ENCODE measurements at regions not wholly inside any gene's neighbourhood (a gene's known extent, or its start where the extent isn't known, plus 50 kb on each side); places are given as distances from the start of the nearest gene placed in this dataset.

GRCh38 chr5:30918171-30918570 is 275.3 kb upstream of the CDH6 start:
- no peak overlapping the region for H3K56ac ChIP-seq (ENCODE audit: insufficient read length, low read depth, low read length)
- H3K9ac ChIP-seq (ENCODE audit: extremely low read depth, insufficient read length, low read length): no peak overlapping the region
- H2BK15ac ChIP-seq (ENCODE audit: low read depth, low read length): no peak overlapping the region
- H4K5ac ChIP-seq (ENCODE audit: insufficient read length, low read depth, low read length): no peak overlapping the region
- H3K23ac ChIP-seq (ENCODE audit: insufficient read length, low read depth, low read length): no peak overlapping the region
- Mint-ChIP-seq H3K27me3 (ENCODE audit: low read depth) (no peaks in the 10 kb centered on the region), H3K4me3 (no peak overlapping the region), H3K27ac (no peak overlapping the region; a peak in 1 of 7 replicates), H3K9me3 (no peaks in the 10 kb centered on the region), H3K36me3 (ENCODE audit: insufficient read depth in 1 of 3, low read depth in 3 of 3) (no peaks in the 10 kb centered on the region), H3K4me1 (peaks cover 3 to 4% of the 10 kb centered on the region in 2 experiments; a peak in 1 of 4 replicates)
- no peak overlapping the region for H3T11ph ChIP-seq (ENCODE audit: low read length)
- no CpG with 5 or more reads among the region's 5 CpGs for WGBS (ENCODE audit: extremely low coverage, insufficient read length, low lambda C conversion rate)
- no peak overlapping the region for H3K14ac ChIP-seq (ENCODE audit: insufficient read depth, low read length)
- H3K9me3 ChIP-seq (ENCODE audit: control insufficient read depth, low read depth, low read length): no peaks in the 10 kb centered on the region
- H2BK5ac ChIP-seq (ENCODE audit: insufficient read length, low read length): no peak overlapping the region
- no peak overlapping the region for H3K18ac ChIP-seq (ENCODE audit: insufficient read length, low read depth, low read length)
- H2AK5ac ChIP-seq (ENCODE audit: insufficient read length, low read length): no peak overlapping the region
- H3K4me2 ChIP-seq (ENCODE audit: insufficient read depth, insufficient read length, low read length): no peak overlapping the region
- no peaks in the 10 kb centered on the region for H3K79me1 ChIP-seq (ENCODE audit: insufficient read depth, low read depth, low read length, poor library complexity, severe bottlenecking)
- no peaks in the 10 kb centered on the region for H3K27me3 ChIP-seq (ENCODE audit: insufficient read depth, low read length)
- no peak overlapping the region for H2BK12ac ChIP-seq (ENCODE audit: insufficient read length, low read depth, low read length)
- no peaks in the 10 kb centered on the region for H3K23me2 ChIP-seq (ENCODE audit: insufficient read length, low read depth, low read length, poor library complexity, severe bottlenecking)
- no peaks in the 10 kb centered on the region for H3K79me2 ChIP-seq (ENCODE audit: insufficient read depth, low read length)
- DNase-seq: no peak
- no peak overlapping the region for H4K8ac ChIP-seq (replicated peaks; ENCODE audit: insufficient read length, low read depth, low read length)
- H3K4ac ChIP-seq (ENCODE audit: low read depth, low read length): no peak overlapping the region
- H2BK20ac ChIP-seq (ENCODE audit: low read depth, low read length, poor library complexity, severe bottlenecking): no peak overlapping the region
- H4K20me1 ChIP-seq (ENCODE audit: control insufficient read depth, insufficient read depth, insufficient read length): no peaks in the 10 kb centered on the region
- no peaks in the 10 kb centered on the region for H3K4me1 ChIP-seq (ENCODE audit: insufficient read depth, low read length)
- H4K91ac ChIP-seq (ENCODE audit: insufficient read length, low read depth, low read length): no peak overlapping the region
- TF ChIP-seq CTCF (conservative IDR thresholded peaks at IDR 0.05): no peak
- H2AFZ ChIP-seq (ENCODE audit: low read length): no peak overlapping the region
- no peak overlapping the region for H3K27ac ChIP-seq (ENCODE audit: insufficient read length, low read depth, low read length)
- H2BK120ac ChIP-seq (ENCODE audit: low read depth, low read length, poor library complexity, severe bottlenecking): no peak overlapping the region

All from H9 (cell line).